ENCODE measurements at regions not wholly inside any gene's neighbourhood (a gene's known extent, or its start where the extent isn't known, plus 50 kb on each side); places are given as distances from the start of the nearest gene placed in this dataset.

GRCh38 chr2:14855751-14856150 is 223.2 kb downstream of the LRATD1 start:
- no peak for DNase-seq (ENCODE audit: extremely low spot score)
- no peak for TF ChIP-seq CTCF (IDR thresholded peaks at IDR 0.05; ENCODE audit: control extremely low read depth, extremely low read depth, low read depth, missing control alignments)
- ChIA-PET CTCF (no interaction called here), POLR2A (no interaction called here)

DNA sequence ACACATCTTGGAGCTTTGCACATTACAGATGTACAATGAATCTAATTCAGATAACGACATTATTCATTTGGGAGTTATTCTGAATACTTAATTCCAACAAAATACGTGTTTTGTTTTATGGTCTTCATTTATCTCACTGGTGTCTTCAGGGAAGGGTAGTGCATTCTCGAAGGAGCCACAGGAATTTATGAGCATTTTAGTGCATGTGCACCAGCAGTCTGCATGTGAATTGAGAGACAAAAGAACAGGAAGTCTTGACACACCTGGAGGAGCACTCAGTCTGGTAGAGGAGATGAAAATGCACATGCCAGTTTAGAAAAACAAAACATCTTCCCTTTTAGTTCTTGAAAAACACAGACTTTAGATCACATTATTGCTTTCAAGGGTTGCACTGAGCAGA is 228.7 kb downstream of the LRATD1 start:
- no peak for DNase-seq (ENCODE audit: extremely low spot score)
- TF ChIP-seq CTCF (IDR thresholded peaks at IDR 0.05; ENCODE audit: control extremely low read depth, extremely low read depth, low read depth, missing control alignments), result no peak
- ChIA-PET POLR2A (no interaction called here), CTCF (no interaction called here)

GRCh38 chr2:14866736-14867352 is 234.3 kb downstream of the LRATD1 start:
- POLR2A ChIA-PET, result no interaction called here
- no peak for DNase-seq (ENCODE audit: extremely low spot score)
- CTCF ChIA-PET, result no interaction called here
- no peak for TF ChIP-seq CTCF (IDR thresholded peaks at IDR 0.05; ENCODE audit: control extremely low read depth, extremely low read depth, low read depth, missing control alignments)

- TF ChIP-seq CTCF (IDR thresholded peaks at IDR 0.05; ENCODE audit: control extremely low read depth, extremely low read depth, low read depth, missing control alignments), result no peak
- POLR2A ChIA-PET, result no interaction called here
- DNase-seq (ENCODE audit: extremely low spot score), result no peak
- CTCF ChIA-PET, result no interaction called here
Measured at GRCh38 chr2:14867853-14868252, 235.3 kb downstream of the LRATD1 start.

- no peak for DNase-seq (ENCODE audit: extremely low spot score)
- CTCF ChIA-PET, result no interaction called here
- POLR2A ChIA-PET, result no interaction called here
- no peak for TF ChIP-seq CTCF (IDR thresholded peaks at IDR 0.05; ENCODE audit: control extremely low read depth, extremely low read depth, low read depth, missing control alignments)
Measured at GRCh38 chr2:14872779-14873325, 240.3 kb downstream of the LRATD1 start.

- ChIA-PET CTCF (no interaction called here), POLR2A (no interaction called here)
- no peak for TF ChIP-seq CTCF (IDR thresholded peaks at IDR 0.05; ENCODE audit: control extremely low read depth, extremely low read depth, low read depth, missing control alignments)
- DNase-seq (ENCODE audit: extremely low spot score), result no peak
Measured at GRCh38 chr2:14881651-14882327, 249.3 kb downstream of the LRATD1 start.
